Gastrocnemius medialis (tissue), 4 donors: ENCODE measurements at regions not wholly inside any gene's neighbourhood (a gene's known extent, or its start where the extent isn't known, plus 50 kb on each side); places are given as distances from the start of the nearest gene placed in this dataset.

Source experiments
- ATAC-seq, 2 donors: fragments of 150-250 bp; one replicate each; pipeline ENCODE4 v1.9.1; 2016
- DNase-seq, 2 donors: peaks; one replicate each; pipeline ENCODE4 v3.0.0-alpha.2; 2019
- H3K27ac ChIP-seq, 4 donors: fragments of 200-600 bp; sonication (generic); 1 replicate in 1 of 4; 2 replicates in 3 of 4; pipeline ENCODE4 v1.5.1; 2016 to 2018; ENCODE audit warnings: mild to moderate bottlenecking in 2 of 4, moderate library complexity in 1 of 4
- H3K27me3 ChIP-seq, 3 donors: fragments of 200-600 bp; sonication (generic) in 2 of 3; 1 replicate in 1 of 3; 2 replicates in 2 of 3; pipeline versions ENCODE4 v1.5.1 to v1.6.0; 2016 to 2019; ENCODE audit warnings: mild to moderate bottlenecking in 1 of 3, moderate library complexity in 1 of 3
- H3K36me3 ChIP-seq, 2 donors: fragments of 200-600 bp; sonication (generic) in 1 of 2; one replicate each; pipeline ENCODE4 v1.5.1; 2017 to 2018
- H3K4me1 ChIP-seq, 2 donors: fragments of 200-600 bp; sonication (generic) in 1 of 2; one replicate each; pipeline ENCODE4 v1.5.1; 2016 to 2017; ENCODE audit warnings: mild to moderate bottlenecking in 2 of 2
- H3K4me3 ChIP-seq, 4 donors: fragments of 200-600 bp; sonication (generic) in 3 of 4; 1 replicate in 1 of 4; 2 replicates in 3 of 4; pipeline ENCODE4 v1.5.1; 2016 to 2019; ENCODE audit warnings: mild to moderate bottlenecking in 2 of 4
- H3K9me3 ChIP-seq, 3 donors: fragments of 200-600 bp; sonication (generic) in 2 of 3; 1 replicate in 1 of 3; 2 replicates in 2 of 3; pipeline ENCODE4 v1.5.1; 2016 to 2019
- POLR2A ChIP-seq, 2 donors: fragments of 450-650 bp; IDR thresholded peaks; one replicate each; pipeline ENCODE4 v1.6.1; 2017; ENCODE audit warnings: antibody characterized with exemption in 2 of 2, mild to moderate bottlenecking in 2 of 2, moderate library complexity in 2 of 2
- in situ Hi-C, 4 donors: fragments of 200-750 bp; cut with MboI; loops; one replicate each; pipeline versions ENCODE4 v1.15.0 to v1.8.0; 2017; ENCODE audit warnings: low sequenced_read_pairs in 4 of 4
- intact Hi-C: fragments of 100-400 bp; cut with DNase I; formaldehyde crosslinking; loops from one replicate; pipeline ENCODE4 v1.15.1; 2023; ENCODE audit warnings: low total_unique reads
- TF ChIP-seq, protein P1 (sequence below), 5 experiments: fragments of 450-650 bp in 3 of 5; fragments of 200-600 bp in 2 of 5; sonication (generic) in 2 of 5; IDR thresholded peaks in 4 of 5; conservative IDR thresholded peaks in 1 of 5; 1 replicate in 4 of 5; 2 replicates in 1 of 5; pipeline ENCODE4 v1.5.1; 2016 to 2019; ENCODE audit warnings: antibody characterized with exemption in 5 of 5, mild to moderate bottlenecking in 3 of 5, moderate library complexity in 3 of 5

DNA sequence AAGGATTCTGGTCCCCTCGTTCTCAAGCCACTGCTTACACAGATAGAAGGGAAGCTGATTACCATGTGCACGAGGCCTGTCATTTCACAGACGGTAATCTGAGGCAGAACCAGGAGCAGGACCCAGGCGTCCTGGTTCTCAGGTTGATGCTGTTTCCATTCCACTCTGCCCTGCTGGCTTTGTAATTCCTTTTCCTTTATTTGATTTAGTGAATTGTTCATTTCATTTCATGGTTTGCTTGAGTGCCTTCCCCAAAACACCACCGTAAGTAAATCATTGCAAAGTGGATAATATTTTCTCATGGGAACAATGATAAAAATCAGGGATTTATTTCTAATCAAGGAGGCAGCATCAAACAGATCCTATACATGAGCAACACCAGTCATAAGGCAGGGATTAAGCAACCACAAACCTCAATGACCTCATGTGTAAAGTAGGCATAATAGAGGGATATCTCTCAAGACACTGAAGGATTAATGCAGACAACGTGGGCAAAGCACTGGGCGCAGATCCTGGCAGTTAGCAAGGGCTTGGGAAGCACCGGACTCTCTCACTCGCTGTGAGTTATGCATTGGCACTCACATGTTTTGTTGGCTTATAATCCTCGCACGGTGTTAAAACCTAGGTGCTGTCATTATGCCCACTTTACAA, 229.5 kb upstream of the FOXQ1 start:
- intact Hi-C loops (no loop called here), in situ Hi-C loops (no loop called here)
- no peak for DNase-seq
- no peaks in the 10 kb centered on the region for H3K9me3 ChIP-seq
- no peak overlapping the region for H3K4me3 ChIP-seq
- H3K36me3 ChIP-seq: no peaks in the 10 kb centered on the region
- no peak overlapping the region for H3K27ac ChIP-seq
- H3K4me1 ChIP-seq: no peaks in the 10 kb centered on the region
- no peaks in the 10 kb centered on the region for H3K27me3 ChIP-seq
- no peak for ATAC-seq
- TF ChIP-seq, protein P1, sequence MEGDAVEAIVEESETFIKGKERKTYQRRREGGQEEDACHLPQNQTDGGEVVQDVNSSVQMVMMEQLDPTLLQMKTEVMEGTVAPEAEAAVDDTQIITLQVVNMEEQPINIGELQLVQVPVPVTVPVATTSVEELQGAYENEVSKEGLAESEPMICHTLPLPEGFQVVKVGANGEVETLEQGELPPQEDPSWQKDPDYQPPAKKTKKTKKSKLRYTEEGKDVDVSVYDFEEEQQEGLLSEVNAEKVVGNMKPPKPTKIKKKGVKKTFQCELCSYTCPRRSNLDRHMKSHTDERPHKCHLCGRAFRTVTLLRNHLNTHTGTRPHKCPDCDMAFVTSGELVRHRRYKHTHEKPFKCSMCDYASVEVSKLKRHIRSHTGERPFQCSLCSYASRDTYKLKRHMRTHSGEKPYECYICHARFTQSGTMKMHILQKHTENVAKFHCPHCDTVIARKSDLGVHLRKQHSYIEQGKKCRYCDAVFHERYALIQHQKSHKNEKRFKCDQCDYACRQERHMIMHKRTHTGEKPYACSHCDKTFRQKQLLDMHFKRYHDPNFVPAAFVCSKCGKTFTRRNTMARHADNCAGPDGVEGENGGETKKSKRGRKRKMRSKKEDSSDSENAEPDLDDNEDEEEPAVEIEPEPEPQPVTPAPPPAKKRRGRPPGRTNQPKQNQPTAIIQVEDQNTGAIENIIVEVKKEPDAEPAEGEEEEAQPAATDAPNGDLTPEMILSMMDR (IDR thresholded peaks at IDR 0.05 in 4 of 5, conservative IDR thresholded peaks at IDR 0.05 in 1 of 5): no peak
- no peak for TF ChIP-seq POLR2A (IDR thresholded peaks at IDR 0.05)

DNA sequence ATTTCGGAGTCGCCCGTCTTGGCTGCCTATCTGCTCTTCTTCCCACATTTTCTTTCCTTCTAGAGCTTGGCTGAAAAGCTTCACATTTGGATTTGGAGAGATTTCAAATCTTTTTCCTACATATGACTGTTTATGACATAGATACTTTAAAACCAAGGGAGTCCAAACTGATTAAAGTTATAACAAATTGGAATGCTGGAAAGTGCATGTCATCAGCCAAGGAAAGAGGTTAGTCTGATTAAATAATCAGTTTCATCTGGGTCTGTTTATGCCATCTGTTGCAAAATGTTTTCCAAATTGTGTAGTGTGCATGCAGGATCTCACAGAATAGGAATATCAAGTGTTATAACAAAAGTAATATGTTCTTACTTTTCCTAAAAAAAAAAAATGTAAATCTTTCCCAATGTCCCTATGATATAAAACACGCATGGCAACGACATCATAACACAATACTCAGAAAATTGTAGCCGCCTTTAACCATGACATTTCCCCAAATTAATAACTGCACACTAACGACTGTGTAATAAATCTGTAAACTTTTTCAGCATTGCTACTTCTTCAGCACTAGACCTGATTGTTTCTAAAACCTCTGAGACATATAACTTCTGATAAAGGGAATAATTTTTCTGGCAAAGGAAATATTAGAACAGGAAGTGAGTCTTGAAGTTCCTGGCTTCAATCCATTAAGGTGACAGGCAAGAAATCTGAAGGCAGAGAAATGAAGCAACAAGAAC, 230.2 kb upstream of the FOXQ1 start:
- ATAC-seq: no peak
- H3K27ac ChIP-seq: no peak overlapping the region
- in situ Hi-C loops: no loop called here

DNA sequence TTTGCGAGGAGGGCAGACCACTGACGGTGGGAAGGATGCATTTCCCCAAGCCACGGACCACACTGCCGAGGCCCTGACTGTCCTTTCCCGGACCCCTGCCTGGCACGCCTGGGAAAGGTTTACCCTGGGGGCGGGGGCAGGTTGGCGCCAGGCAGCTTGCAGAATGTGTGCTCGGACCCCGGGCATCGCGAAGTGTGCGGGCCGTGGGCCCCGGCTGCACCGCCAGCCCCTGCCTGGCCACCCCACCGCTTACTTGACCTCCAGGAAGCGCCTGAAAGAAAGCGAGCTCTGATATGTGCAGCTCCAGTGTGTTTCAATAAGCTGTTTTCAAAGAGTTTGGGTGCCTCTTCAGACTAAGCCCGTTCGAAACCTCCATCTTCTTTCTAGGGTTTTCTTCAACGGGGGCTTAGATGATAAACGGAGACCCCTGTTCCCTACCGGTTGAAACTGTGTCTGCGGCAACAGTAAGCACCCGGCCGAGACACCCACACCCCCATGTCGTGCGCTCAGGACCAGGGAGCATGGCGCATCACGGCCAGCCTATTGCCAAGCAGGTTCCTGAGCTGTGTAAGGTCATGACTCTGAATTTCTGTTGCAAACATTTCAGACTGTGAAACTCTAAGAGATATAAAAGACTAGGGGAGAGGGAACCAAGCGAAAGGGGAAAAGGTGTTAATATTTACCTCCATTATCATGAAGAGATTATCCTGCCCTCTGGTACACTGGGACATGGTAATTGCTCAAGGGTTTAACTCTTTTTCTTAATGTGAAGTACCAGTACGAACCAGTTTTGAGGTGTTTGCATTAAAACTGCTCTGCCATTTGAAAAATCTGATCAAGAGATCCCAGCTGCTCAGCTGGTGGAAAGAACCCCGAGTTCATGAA, 231.2 kb upstream of the FOXQ1 start:
- Histone ChIP-seq H3K36me3 (no peaks in the 10 kb centered on the region), H3K27ac (no peak overlapping the region), H3K4me1 (no peaks in the 10 kb centered on the region), H3K4me3 (no peak overlapping the region), H3K9me3 (no peaks in the 10 kb centered on the region), H3K27me3 (no peaks in the 10 kb centered on the region)
- ATAC-seq: no peak
- intact Hi-C loops (no loop called here), in situ Hi-C loops (no loop called here)
- DNase-seq: no peak
- TF ChIP-seq POLR2A (IDR thresholded peaks at IDR 0.05): no peak
- TF ChIP-seq, protein P1 (IDR thresholded peaks at IDR 0.05 in 4 of 5, conservative IDR thresholded peaks at IDR 0.05 in 1 of 5): no peak

More for the DNA sequence above, 230.2 kb upstream of the FOXQ1 start:
- no peaks in the 10 kb centered on the region for H3K36me3 ChIP-seq
- no peaks in the 10 kb centered on the region for H3K27me3 ChIP-seq
- TF ChIP-seq POLR2A (IDR thresholded peaks at IDR 0.05): no peak
- TF ChIP-seq, protein P1 (IDR thresholded peaks at IDR 0.05 in 4 of 5, conservative IDR thresholded peaks at IDR 0.05 in 1 of 5): no peak
- intact Hi-C loops: no loop called here
- no peaks in the 10 kb centered on the region for H3K9me3 ChIP-seq
- H3K4me1 ChIP-seq: no peaks in the 10 kb centered on the region
- H3K4me3 ChIP-seq: peak overlapping the region in 1 of 4 donors; percentile 2
- no peak for DNase-seq

DNA sequence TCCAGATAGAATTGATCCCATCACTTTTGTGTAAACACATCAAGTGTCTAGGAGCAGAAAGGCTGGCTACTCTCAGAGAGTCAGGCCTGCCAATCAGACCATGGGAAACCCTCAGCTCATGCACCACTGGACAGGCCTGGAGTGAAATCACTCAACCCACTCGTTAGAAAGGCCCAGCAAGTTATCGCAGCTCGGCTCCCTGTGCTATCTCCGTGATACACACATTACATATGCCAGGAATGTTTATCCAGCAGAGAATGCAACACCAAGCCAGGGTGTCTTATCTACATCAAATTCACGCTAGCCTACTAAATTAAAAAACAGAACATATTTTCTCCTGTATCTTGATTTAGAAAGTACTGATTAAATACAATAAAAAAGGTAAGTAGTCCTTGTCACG, 232.4 kb upstream of the FOXQ1 start:
- in situ Hi-C loops (no loop called here), intact Hi-C loops (no loop called here)
- Histone ChIP-seq H3K27me3 (no peaks in the 10 kb centered on the region), H3K36me3 (no peaks in the 10 kb centered on the region), H3K27ac (no peak overlapping the region), H3K4me3 (no peak overlapping the region), H3K9me3 (no peaks in the 10 kb centered on the region), H3K4me1 (no peaks in the 10 kb centered on the region)
- TF ChIP-seq, protein P1 (IDR thresholded peaks at IDR 0.05 in 4 of 5, conservative IDR thresholded peaks at IDR 0.05 in 1 of 5): no peak
- ATAC-seq: no peak
- no peak for DNase-seq
